MM.1S (cell line): ENCODE measurements at regions not wholly inside any gene's neighbourhood (a gene's known extent, or its start where the extent isn't known, plus 50 kb on each side); places are given as distances from the start of the nearest gene placed in this dataset.
A peak's percentile ranks its signal among the peaks of the same experiment; 100 is the strongest.

Source experiments
- DNase-seq: peaks from one replicate; pipeline ENCODE4 v3.0.0-alpha.2; 2015
- H2AFZ ChIP-seq: fragments of 300-600 bp; sonication (generic); 2 replicates; pipeline ENCODE4 v1.6.0; 2016; ENCODE audit warnings: antibody characterized with exemption, low read length
- H3F3A ChIP-seq: fragments of 300-600 bp; sonication (generic); 2 replicates; pipeline ENCODE4 v1.6.1; 2016; ENCODE audit warnings: mild to moderate bottlenecking, antibody characterized with exemption, low read length, moderate library complexity, mixed read lengths; ENCODE audit not compliant: insufficient read depth
- H3K27ac ChIP-seq: fragments of 300-600 bp; sonication (generic); 2 replicates; pipeline ENCODE4 v1.5.1; 2016; ENCODE audit warnings: mild to moderate bottlenecking, low read length
- H3K27me3 ChIP-seq: fragments of 300-600 bp; sonication (generic); replicated peaks from 2 replicates; pipeline ENCODE4 v1.6.0; 2016; ENCODE audit warnings: low read length; ENCODE audit not compliant: insufficient read depth
- H3K36me3 ChIP-seq: fragments of 300-600 bp; sonication (generic); replicated peaks from 2 replicates; pipeline ENCODE4 v1.6.1; 2016; ENCODE audit warnings: mild to moderate bottlenecking, low read length, mixed read lengths; ENCODE audit not compliant: insufficient read depth
- H3K4me1 ChIP-seq: fragments of 300-600 bp; sonication (generic); 2 replicates; pipeline ENCODE4 v1.6.1; 2016; ENCODE audit warnings: low read length, mixed read lengths
- H3K4me2 ChIP-seq: fragments of 300-600 bp; sonication (generic); 2 replicates; pipeline ENCODE4 v1.6.0; 2016; ENCODE audit warnings: low read depth, low read length
- H3K4me3 ChIP-seq: fragments of 300-600 bp; sonication (generic); 2 replicates; pipeline ENCODE4 v1.5.1; 2016; ENCODE audit warnings: low read length, mixed read lengths
- H3K79me2 ChIP-seq: fragments of 300-600 bp; sonication (generic); 2 replicates; pipeline ENCODE4 v1.6.1; 2016; ENCODE audit warnings: mixed run types, low read length, mixed read lengths
- H3K9ac ChIP-seq: fragments of 300-600 bp; sonication (generic); 2 replicates; pipeline ENCODE4 v1.6.1; 2016; ENCODE audit warnings: low read length, mixed read lengths
- H3K9me2 ChIP-seq: fragments of 300-600 bp; sonication (generic); replicated peaks from 2 replicates; pipeline ENCODE4 v1.6.1; 2016; ENCODE audit warnings: mild to moderate bottlenecking, low read length, mixed read lengths; ENCODE audit not compliant: insufficient read depth
- H3K9me3 ChIP-seq: fragments of 300-600 bp; sonication (generic); replicated peaks from 2 replicates; pipeline ENCODE4 v1.6.1; 2016; ENCODE audit warnings: mild to moderate bottlenecking, low read length, mixed read lengths; ENCODE audit not compliant: insufficient read depth
- H4K20me1 ChIP-seq: fragments of 300-600 bp; sonication (generic); 2 replicates; pipeline ENCODE4 v1.6.1; 2016; ENCODE audit warnings: mild to moderate bottlenecking, low read length, moderate library complexity, mixed read lengths; ENCODE audit not compliant: insufficient read depth
- CTCF ChIP-seq: fragments of 300-600 bp; sonication (generic); IDR thresholded peaks from 2 replicates; pipeline ENCODE4 v1.5.1; 2016; ENCODE audit warnings: antibody characterized with exemption, low read length, mixed read lengths
- EZH2 ChIP-seq: fragments of 300-600 bp; sonication (generic); optimal IDR thresholded peaks from 2 replicates; pipeline ENCODE3; 2017; ENCODE audit warnings: low read depth, mild to moderate bottlenecking, antibody characterized with exemption, low read length, mixed read lengths
- EZH2phosphoT487 ChIP-seq: fragments of 300-600 bp; sonication (generic); IDR thresholded peaks from 2 replicates; pipeline ENCODE4 v1.6.1; 2018; ENCODE audit warnings: antibody characterized with exemption, low read length

- H3F3A ChIP-seq = peaks cover 16% of the 10 kb centered on the region; the same call in 1 of the 2 replicates
- H3K9me2 ChIP-seq = no peaks in the 10 kb centered on the region
- H3K9me3 ChIP-seq = no peaks in the 10 kb centered on the region
- H3K4me2 ChIP-seq = peak overlapping the region; percentile 17; the same call in 1 of the 2 replicates
- no peaks in the 10 kb centered on the region for H3K27me3 ChIP-seq
- H3K4me3 ChIP-seq = no peak overlapping the region
- H3K27ac ChIP-seq = peak overlapping the region; percentile 63; the same call in 1 of the 2 replicates
- no peak for DNase-seq
- H3K4me1 ChIP-seq = peaks cover 28% of the 10 kb centered on the region
- H2AFZ ChIP-seq = peak overlapping the region; percentile 25; the same call in 1 of the 2 replicates
- no peaks in the 10 kb centered on the region for H3K36me3 ChIP-seq
- no peak for TF ChIP-seq CTCF
- no peak for TF ChIP-seq EZH2
- no peak for TF ChIP-seq EZH2phosphoT487
- no peaks in the 10 kb centered on the region for H4K20me1 ChIP-seq
- no peak overlapping the region for H3K9ac ChIP-seq
- H3K79me2 ChIP-seq = no peaks in the 10 kb centered on the region
These were observed 109.0 kb downstream of the CCDC71L start for GRCh38 chr7:106551936-106552335.

- no peak for DNase-seq
- Histone ChIP-seq H3K36me3 (no peaks in the 10 kb centered on the region), H4K20me1 (no peaks in the 10 kb centered on the region), H3F3A (peaks cover 25% of the 10 kb centered on the region), H3K9ac (no peak overlapping the region), H3K9me3 (no peaks in the 10 kb centered on the region), H3K4me2 (no peak overlapping the region), H3K4me3 (no peak overlapping the region), H3K27ac (no peak overlapping the region), H3K4me1 (peaks cover 40% of the 10 kb centered on the region), H3K9me2 (no peaks in the 10 kb centered on the region), H3K27me3 (no peaks in the 10 kb centered on the region), H2AFZ (no peak overlapping the region), H3K79me2 (no peaks in the 10 kb centered on the region)
- TF ChIP-seq CTCF (no peak), EZH2phosphoT487 (no peak), EZH2 (no peak)
These were observed 112.5 kb downstream of the CCDC71L start for GRCh38 chr7:106548491-106548890.

GRCh38 chr7:106545275-106545674 lies 115.7 kb downstream of the CCDC71L start:
- no peak for TF ChIP-seq EZH2
- no peak for TF ChIP-seq CTCF
- no peak for TF ChIP-seq EZH2phosphoT487
- peak overlapping the region; percentile 54; the same call in 1 of the 2 replicates for H3K27ac ChIP-seq
- no peaks in the 10 kb centered on the region for H3K79me2 ChIP-seq
- peaks cover 15% of the 10 kb centered on the region for H3F3A ChIP-seq
- peak overlapping the region; percentile 37 for H3K4me2 ChIP-seq
- H3K4me1 ChIP-seq = peaks cover 30% of the 10 kb centered on the region
- H4K20me1 ChIP-seq = no peaks in the 10 kb centered on the region
- no peaks in the 10 kb centered on the region for H3K9me3 ChIP-seq
- H3K4me3 ChIP-seq = no peak overlapping the region
- H3K36me3 ChIP-seq = no peaks in the 10 kb centered on the region
- no peaks in the 10 kb centered on the region for H3K27me3 ChIP-seq
- DNase-seq = peak; percentile 83
- 0 out of 2 replicates have a peak overlapping the region, but pooled peaks have one; percentile 9 for H2AFZ ChIP-seq
- H3K9ac ChIP-seq = 0 out of 2 replicates have a peak overlapping the region, but pooled peaks have one; percentile 0
- H3K9me2 ChIP-seq = no peaks in the 10 kb centered on the region
